HG03159 (cell line): ENCODE measurements at regions not wholly inside any gene's neighbourhood (a gene's known extent, or its start where the extent isn't known, plus 50 kb on each side); places are given as distances from the start of the nearest gene placed in this dataset.

ENCODE experiments used
- ATAC-seq: cut with Tn5 transposase; IDR thresholded peaks from one replicate; pipeline ENCODE4 v1.9.1; 2021; ENCODE audit warnings: mild to moderate bottlenecking, moderate library complexity; ENCODE audit not compliant: unreplicated experiment

DNA sequence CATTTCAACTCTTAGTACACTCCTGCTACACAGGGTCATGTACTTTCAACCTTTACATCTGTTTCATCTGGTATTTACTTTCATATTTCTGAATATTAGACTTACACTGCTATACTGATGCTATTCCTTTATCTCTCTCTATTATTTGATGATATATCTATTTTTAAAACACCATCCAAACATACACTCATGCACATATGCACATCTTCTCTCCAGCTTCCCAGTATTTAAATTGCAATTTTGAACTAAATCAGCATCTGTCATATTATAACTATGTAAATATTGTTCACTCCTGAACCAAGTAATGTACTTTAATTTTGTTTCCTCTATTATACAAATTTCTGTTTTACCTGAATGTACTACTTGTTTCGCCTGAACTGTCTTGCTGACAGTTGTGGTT is 293.6 kb upstream of the FLRT2 start:
- no peak for ATAC-seq

DNA sequence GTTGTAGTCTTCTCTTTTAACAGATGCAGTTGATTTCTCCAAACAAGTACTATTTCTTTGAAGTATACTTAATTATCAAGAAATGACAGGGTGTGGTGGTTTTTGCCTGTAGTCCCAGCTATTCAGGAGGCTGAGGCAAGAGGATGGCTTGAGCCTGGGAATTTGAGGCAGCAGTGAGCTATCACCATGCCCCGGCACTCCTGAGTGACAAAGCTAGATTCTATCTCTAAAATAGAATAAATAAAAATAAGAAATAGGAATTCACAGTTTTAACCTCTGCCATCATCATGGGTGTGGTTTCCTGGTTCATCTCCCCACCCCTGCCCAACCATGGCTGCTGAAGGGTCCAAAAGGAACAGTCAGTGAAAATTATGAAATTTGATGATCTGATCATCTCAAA is 290.2 kb upstream of the FLRT2 start:
- no peak for ATAC-seq

- no peak for ATAC-seq
These were observed 288.7 kb upstream of the FLRT2 start for GRCh38 chr14:85241022-85241855.

DNA sequence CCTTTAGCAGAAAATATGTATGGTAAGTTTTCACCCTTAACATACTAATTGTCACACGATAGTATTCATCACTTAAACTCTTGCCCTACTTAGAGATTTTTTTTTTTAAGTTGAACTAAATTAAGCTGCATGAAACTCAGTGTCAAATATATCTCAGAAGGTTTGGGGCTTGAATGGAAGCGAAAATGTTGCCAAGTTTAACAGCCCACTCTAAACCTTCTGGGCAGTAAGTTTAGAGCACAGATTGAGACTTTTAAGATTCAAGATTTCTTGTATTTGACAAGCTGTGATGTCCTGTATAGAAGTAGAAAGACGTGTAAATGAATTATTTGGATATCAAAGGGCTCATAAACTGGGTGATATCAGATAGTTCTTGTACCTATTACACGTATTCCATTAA is 287.3 kb upstream of the FLRT2 start:
- no peak for ATAC-seq

DNA sequence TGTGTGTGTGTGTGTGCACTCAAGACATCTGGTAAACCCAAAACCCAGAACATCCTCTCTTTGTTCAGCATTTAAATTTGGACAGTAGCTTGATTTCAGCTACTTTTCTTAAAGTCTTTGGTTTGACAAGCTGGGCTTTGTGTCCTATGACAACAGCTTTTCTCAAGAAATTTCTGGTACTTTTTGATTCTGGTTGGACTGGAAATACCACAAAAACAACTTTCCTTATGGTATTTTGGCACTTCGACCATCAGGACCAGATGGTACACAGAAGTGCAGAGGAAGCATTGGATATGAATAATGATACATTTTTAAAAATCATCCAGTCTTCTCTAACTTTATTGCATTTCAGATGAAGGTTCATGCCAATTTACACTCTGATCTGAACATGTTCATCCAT is 286.6 kb upstream of the FLRT2 start:
- ATAC-seq, result no peak

GRCh38 chr14:85247071-85247470 is 282.9 kb upstream of the FLRT2 start:
- ATAC-seq, result no peak

DNA sequence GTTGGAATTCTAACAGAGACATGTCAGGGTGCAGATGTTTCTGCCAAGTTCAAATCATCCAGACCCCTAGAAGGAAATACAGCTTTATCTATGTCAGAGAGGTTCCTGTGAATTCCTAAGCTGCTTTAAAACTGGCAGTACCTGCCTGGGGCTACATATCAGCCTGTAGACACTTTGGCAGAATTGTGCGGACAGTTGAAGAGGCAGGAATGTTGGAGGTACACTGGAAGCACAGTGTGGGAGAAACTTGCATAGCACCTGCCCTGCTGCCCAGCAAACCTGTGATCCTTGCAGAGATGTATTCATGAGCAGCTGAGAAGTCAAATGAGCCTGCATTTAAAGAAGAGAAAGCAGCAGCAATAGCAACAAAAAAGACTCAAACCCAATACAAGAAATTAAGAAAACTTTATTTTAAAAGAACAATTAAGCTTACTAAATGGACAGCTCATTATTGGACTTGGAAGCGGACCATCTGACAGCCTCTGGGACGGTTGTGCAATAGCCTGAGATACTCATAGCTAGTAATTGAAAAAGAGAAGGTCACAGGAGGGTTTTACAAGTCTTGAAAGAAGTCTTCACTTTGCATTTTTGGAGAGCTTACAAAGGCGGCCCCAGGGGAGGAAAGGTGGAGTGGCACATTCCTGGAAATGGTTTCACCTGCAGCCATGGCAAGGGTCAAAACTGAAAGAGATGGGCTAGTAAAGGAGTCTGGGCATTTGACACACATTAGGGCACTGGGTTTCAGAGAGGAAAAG is 280.9 kb upstream of the FLRT2 start:
- no peak for ATAC-seq

DNA sequence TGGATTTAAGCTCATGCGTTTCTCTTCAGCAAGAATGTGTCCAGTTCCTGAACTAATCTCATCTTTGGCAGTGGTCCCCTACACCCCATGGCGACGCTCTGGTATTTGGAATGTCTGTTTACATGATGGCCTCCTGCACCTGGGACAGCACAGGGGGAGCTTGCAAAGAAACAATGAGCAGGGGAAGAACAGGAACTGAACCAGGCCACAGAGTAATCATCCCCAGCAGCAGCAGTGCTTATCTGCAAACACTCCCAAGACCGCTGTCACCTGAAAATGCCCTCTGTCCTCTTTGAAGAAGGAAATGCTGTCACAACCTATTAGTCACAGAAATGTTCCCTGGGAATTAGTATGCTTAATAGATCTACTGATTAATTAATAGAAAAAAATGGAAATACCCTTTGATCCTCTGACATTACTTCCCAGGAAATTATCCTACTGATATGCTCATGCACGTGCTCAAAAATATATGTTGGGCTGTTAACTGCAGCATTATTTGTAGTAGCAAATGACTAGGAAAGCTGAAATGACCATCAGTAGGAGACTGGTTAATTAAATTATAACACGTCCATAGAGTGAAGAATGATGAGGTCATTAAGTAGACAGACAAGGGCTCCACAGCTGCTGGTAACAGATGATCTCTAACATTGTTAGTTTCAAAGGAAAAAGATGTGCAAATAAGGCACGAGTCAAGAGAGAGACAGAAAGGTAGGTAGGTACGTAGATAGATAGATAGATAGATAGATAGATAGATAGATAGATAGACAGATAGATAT is 279.3 kb upstream of the FLRT2 start:
- no peak for ATAC-seq

DNA sequence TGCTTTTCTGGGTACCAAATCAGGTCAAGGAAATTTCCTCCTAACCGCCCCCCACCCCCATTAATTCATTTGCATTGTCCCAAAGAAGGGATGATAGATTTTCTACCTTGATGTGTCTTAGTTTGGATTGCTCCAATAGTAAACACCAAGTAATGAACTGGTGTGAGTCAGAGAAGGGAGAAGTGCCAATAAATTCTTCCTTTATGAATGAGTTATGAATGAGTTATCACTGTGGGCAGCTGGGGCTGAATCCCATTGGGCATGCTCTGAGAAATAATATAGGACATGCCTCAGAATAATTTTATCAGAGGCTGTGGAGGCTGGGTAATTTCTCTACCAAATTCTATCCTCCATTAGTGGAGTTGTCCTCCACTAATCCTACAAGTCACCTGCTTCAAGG is 277.9 kb upstream of the FLRT2 start:
- ATAC-seq, result no peak

DNA sequence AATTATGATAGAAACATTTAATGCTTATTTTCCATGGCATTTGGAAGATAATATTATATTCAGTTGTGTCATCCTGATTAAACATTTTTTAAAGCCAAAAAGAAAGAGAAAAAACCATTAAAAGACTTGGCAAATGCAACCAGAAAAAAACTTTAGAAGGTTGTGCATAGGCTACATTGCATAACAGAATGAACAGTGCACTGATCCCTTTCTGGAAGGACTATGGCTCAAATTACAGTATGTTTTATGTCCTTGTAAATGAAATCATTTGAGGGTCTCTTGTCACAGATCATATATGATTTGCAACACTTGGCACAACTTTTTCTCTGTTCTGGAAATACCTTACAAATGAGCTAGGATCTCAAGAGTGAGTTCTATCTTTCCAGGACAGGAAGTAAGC is 275.2 kb upstream of the FLRT2 start:
- no peak for ATAC-seq

GRCh38 chr14:85257287-85257686 is 272.7 kb upstream of the FLRT2 start:
- no peak for ATAC-seq

- ATAC-seq, result no peak
These were observed 265.8 kb upstream of the FLRT2 start for GRCh38 chr14:85263916-85264675.

DNA sequence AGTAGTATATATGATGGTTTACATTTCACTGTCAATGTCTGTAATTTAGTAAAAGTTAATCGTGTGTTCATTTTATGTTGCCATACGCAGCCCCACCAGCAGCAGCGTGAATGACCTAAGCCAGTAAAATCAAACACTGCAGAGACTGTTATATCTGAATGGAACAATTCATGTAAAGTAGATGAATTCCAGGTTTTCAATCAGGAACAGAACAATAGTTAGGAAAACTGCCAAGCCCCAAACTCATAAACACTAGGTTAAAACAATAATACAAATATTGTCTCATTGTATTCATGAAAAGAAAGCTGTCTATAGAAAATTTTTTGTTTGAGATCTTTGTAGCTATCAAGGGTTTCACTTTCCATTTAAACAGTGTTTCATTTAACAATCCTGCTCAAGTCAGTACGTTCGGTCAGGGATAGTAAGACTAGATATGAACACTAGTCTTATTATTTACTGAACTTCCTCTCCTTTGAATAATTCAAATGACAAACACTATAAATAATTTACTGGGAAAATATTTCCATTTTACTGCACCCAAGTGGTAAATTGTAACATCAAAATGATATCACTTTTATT is 256.8 kb upstream of the FLRT2 start:
- ATAC-seq, result no peak

DNA sequence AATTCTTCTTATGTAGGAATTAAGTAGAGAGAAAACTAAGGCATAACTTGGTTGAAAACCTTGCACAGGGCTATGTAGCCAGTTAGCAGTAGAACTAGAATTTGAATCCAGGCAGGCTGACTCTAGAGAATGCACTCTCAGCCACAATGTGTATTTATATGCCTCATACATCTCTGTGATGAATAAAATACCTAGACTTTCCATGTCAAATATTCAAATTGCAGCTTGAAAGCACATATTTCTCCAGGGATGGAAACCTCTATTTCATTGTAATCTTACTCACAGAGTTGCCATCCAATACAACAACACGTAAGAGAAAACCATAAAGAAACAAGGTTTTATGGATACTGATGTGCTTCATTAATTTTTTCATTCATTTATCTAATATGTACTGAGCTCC is 256.0 kb upstream of the FLRT2 start:
- no peak for ATAC-seq

- ATAC-seq, result no peak
These were observed 253.6 kb upstream of the FLRT2 start for GRCh38 chr14:85276161-85276978.

DNA sequence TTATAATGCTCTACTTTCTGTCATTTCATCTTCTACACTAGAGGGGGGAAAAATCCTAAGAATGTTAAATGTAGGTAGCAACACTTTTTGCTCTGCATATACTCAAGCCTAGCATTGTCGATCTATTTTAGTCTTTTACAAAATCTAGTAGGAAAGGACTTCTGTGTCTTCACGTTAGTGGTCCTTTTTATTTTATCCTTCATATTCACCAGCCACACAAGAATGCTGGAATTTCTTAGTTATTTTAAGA is 253.0 kb upstream of the FLRT2 start:
- ATAC-seq, result no peak

- ATAC-seq, result no peak
These were observed 250.5 kb upstream of the FLRT2 start for GRCh38 chr14:85279407-85279806.

DNA sequence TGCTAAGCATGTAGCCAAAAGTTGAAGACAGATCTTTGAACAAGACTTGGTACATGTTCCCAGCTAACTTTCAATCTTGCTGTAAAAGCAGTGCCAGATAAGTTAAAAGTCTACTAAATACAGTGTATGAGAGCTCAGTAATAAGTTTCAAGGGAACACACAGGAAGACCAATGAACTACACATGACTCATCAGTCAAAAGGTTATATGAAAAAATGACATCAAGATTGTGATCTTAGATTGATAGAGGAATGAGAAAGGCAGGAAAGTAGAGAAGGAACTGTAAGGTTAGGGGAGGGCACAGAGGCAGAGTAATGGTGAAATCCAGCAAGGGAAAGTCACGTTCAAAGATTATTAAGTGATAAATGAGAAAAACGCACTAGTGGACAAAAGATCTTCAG is 249.9 kb upstream of the FLRT2 start:
- ATAC-seq, result no peak

DNA sequence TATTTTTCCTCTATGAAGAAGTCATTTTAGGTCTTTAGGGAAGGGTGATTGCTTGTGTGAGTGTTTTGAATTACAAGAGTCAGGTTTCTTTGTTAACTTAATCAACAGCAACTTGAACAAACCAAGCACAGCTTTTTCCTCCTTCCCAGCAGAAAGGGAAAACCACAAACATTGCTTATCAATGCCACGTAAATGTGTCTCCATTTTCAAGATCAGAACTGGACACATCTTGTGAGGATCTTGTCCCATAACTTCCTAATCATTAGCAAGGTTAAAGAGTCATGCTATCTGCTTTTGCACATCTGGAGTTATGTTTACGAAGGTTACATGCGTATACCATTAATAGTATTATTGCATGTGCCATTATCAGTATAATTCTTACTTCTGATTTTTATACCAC is 248.0 kb upstream of the FLRT2 start:
- no peak for ATAC-seq

DNA sequence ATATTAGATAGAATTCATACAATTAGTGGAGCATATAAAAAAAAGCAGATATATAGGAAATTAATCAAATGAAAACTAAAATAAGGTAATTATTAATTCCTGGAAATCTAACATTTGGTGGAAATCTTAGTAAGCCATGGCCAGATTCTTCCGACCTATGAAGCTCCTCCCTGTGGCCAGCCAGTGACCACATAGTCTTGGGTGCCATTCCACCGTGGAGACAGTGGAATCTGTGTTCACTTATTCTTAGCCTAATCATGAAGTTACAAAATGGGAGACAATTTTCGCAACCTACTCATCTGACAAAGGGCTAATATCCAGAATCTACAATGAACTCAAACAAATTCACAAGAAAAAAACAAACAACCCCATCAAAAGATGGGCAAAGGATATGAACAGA is 241.9 kb upstream of the FLRT2 start:
- ATAC-seq, result no peak
